NCI-H1417 treated with DMSO at 0.1 percent for 48 hours (cell line): ENCODE measurements at regions not wholly inside any gene's neighbourhood (a gene's known extent, or its start where the extent isn't known, plus 50 kb on each side); places are given as distances from the start of the nearest gene placed in this dataset.
A peak's percentile ranks its signal among the peaks of the same experiment; 100 is the strongest.

Source experiments
- DNase-seq: peaks from one replicate; lab custom pipeline; 2025; lab: John Stamatoyannopoulos, UW

DNA sequence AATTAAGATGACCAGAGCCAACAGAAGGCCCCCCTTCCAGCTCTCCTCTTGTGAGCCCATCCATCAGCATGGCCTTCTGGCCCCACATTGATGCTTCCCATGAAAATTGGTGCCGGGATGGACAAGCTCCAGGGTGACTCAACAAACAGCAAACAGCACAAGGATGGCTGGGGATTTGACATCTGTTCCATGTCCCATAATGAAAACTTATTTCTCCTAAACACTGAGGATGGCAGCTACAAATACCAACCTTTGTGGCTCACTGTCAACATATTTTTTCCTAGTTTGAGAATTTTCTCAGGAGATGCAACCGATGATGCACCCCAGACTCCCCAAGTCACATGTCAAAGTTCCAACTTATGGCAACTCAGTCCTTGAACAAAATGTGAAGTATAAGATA lies 169.6 kb upstream of the SIX2 start:
- no peak for DNase-seq

DNA sequence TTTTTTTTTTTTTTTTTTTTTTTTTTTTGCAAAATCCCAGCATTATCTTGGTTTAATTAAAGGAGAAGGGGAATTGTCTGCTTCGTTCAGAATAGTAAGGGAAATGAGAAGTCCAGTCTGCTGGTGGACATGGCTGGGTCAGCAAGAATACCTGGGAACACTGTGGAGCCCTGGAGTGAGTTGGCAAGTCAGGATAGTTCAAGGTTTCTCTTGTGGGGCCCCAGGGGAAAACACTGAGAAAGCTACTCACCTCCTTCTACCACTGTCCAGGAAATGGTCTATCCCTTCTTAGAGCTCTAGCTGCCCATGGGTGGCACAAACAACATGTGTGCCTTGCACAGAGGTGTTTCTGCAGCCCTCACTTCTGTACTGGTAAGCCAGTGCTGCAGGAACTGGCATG lies 169.1 kb upstream of the SIX2 start:
- no peak for DNase-seq

DNA sequence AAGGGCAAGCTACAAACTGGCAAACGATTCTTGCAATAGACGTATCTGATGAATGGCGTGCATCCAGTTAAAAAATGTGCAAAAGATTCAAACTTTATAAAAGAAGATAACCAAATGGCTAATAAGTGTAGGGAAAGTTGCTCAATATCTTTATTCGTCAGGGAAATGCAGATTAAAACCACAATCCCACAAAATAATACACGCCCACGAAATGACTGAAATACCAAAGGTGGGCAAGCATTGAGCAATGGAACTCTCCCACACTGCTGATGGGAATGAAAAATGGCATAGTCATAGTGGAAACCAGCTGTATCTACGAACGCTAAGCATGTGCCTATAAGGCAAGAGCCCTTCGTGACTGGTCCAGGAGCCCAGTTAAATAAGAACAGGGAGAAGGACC lies 168.6 kb upstream of the SIX2 start:
- DNase-seq, result no peak

DNA sequence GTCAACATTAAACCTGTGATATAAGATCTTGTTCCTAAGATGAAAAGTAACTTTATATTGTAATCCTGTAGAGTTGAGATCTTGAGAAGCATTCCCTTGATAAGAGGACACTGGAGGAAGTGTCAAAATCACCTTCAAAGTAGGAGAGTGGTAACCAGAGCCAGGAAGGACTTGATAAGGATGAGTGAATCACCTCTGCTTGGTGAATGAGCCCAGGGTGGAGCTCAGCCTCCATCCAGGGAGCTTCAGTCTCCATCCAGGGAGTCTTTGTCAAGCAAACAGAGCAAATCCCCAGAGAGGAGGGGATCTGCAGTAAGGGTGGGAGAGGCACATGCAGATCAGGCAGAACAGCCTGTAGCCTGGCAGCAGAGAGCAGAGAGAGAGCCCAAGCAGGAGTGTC lies 167.1 kb upstream of the SIX2 start:
- no peak for DNase-seq

DNA sequence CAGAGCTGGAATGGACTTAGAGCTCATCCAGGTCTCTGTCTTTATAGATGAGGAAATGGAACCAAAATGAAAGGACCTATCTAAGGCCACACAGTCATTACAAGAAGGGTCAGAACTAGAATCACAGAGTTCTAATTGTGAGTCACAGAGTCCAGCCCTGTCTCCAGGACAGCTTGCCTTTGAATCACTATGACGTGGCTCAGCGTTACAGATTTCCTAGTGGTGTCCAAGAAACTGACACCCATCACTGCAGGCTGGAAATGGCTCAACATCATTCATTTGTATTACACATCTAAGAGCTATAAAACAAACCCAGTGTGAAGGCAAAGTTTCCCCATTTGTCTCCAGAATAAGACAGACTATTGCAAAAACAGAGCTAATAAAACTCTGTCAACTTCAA lies 164.3 kb upstream of the SIX2 start:
- DNase-seq, result no peak

DNA sequence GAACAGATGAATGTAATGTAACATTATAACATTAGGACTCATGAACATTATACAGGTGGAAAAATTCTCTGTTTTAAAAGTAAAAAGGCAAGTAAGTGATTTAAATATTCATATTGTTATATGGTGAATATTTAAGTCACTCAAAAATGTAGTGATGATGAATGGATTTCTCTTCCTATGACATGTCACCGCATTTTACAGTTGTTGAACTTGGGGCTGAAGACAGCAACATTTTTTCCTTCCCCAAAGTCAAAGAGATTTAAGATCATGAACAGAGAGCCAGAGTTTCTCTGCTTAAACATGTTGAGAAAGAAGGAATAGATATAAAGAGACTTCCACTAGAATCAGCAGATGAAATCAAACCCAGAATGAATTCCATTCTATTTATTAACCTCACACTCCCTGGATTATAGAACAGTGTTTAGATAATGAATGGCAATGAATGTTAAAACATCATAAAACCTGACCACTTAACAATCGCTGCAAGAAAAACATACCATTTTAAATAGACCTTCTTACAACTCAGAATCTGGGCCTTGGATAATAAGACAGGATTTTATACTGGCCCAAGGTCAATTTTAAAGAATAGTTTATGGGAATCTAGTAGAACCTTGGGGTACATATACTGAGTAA lies 163.6 kb upstream of the SIX2 start:
- no peak for DNase-seq

DNA sequence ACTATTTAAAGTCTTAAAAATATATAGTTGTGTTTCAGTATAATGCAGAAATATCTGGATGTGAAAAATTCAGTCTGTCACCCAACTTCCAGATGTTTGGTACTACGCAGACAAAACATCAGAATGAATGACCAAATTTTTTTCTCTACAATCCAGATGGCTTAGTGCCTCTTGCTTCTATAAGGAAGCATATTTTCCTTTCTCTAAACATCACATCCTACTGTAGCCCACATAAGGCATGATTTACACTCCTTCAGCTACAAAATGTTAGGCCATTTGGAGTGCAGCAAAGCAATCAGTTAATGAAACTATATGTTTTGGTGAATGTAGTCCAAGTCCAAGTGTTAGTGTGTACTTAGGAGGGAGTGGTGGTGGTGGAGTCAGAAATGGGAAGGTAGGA lies 162.9 kb upstream of the SIX2 start:
- DNase-seq, result no peak

DNA sequence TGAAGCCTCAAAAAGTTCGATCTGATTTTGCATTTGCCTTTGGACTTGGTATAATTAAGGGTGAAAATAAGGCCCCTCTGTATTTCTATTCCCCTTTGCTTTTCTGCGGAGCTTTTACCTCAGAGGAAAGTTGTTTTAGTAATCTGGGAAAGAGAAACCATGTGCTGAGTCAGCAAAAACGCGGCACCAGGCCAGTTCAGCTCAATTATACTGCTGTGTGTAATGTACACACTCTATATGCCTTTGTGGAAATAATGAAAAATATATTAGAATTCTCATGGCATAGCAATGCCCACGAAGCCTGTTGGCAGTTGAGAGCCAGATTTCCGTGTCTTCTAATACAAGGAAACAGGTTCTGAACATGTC lies 161.9 kb upstream of the SIX2 start:
- DNase-seq, result no peak

DNA sequence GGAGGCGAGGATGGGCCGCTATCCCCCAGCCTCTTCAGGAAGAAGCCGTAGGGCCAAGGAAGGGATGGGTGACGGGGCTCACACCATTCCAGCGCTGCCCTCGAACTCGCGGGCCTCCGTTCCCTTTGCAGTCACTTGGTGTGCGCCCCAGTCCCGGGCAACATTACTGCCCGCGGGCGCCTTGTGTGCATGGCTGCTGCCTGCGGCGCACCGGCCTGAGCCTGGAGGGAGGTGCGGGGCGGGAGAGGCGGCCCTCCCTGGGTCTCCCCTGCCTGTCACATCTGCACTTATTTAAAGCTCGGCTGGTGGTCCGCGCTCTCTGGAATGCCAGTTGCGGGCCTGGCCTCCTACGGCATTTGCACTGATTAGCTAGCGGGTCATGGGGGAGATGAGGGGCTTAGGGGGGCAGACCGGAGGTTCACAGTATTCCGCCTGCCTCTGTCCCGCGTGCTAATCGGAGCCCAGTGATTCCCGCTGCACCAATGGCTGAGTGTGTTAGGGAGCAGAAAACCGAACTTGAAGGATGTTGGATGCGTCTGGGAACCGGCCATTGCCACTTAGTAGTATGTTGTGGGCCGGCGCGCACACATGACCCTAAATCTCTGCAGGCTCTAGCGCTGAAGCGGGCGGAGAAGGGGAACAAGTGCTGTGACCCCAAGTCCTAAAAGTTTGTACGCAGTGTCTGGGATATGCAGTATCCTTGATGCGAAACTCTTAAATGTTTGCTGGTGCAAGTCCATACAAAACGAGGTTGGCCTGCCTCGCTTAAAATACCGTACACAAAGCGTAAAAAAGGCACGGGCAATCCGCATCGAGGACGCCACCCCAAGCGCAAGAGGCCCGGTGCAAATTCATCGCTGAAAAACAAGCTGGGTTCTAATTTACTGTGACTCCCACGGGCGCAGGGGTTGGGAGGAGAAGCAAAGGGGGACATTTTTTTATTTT lies 161.2 kb upstream of the SIX2 start:
- DNase-seq, result no peak

DNA sequence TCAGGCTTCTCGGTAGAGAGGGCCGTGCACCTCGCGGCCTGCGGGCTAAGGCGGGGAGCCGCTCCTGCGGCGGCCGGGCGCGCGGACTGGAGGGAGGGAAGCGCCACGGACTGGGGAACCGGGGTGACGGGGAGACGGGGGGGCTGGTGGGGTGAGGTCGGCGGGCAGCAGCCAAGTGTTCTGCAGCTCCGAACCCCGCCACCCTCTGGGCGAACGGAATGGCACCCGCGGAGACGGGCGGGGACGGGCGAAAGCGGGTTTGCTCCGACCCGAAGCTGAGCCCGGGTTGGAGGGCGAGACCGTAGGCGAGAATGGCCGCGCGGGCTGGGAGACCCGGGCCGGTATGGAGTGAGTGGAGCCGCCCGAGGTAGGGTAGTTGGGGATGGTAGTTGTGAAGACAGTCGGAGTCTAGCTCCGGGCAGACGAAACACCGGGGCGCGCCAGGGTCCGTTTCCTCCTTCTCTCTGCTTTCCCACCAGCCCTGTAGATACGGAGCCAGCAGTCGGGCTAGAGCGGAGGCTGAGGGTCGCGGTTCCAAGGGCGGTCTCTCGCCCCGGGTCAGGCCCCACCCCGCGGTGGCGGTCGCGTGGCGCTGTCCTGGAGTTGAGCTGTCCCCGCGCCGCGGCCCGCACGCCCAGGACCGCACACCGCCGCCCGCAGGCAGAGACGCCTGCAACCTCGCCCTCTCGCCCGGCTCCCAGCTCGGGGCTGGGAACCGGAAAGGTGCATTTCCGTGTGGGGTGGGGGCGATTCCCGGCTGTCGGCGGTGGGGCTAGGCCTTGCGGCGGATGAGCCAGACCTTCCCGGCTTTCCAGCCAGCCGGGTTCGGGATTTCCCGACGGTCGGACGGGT lies 160.3 kb upstream of the SIX2 start:
- no peak for DNase-seq

DNA sequence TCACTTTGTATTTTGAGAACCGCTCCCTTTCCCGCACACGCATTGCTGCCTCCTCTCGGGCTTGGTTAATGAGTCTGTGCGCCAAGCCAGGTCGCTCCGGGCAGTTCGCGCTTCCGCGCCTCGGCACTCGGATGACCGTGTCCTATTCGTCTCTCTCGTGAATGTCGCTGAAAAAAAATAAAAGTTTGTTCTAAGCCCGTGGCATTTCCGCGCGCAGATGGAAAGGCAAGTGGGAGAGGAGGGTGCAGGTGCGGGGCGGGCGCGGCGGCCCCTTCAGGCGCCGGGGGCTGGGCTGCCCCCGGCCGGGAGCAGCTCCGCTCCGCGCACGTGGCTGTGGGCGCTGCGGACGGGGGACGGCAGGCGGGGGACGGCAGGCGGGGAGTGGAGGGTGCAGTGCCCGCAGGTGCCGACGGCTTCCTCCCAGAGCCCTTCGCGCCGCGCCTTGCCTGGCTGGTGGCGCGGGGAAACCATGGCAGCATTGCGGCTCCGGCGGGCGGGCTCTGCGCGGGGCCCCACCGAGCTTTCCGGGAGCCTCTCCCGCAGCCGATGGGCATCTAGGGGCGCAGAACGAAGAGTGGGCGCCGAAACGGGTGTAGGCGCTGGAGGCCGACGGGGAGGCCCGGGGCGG lies 159.6 kb upstream of the SIX2 start:
- peak; percentile 30 for DNase-seq

DNA sequence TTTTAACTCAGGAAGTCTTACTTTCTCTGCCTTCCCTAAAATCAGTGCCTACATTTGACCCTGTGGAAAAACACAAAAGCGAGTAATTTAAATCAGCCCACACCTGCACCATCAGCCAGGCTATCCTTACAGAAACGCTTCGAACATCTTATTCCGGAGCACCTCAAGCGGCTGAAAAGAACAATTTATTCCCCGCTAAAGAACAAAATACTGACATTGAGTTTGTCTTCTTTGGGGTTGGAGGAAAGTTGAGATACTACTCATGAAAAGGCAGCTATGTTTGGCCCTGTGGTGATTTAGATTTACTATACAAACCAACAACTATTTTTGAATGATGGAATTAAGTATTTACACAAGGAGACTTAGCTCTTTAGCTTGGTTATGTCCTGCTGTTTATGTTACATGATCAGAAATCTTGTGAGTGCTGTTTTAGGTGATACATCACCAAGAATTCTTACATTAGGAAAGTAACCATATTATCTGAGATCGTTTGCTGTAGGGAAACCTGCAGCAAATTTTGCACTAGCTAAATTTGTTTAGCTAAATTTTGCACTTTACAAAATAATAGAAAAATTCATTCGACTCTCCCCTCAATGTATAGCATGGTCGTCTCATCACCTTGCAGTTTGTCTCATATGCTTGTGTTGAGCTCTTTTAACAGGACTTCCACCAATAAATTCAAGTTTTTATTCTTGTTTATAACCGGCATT lies 158.8 kb upstream of the SIX2 start:
- DNase-seq, result no peak

DNA sequence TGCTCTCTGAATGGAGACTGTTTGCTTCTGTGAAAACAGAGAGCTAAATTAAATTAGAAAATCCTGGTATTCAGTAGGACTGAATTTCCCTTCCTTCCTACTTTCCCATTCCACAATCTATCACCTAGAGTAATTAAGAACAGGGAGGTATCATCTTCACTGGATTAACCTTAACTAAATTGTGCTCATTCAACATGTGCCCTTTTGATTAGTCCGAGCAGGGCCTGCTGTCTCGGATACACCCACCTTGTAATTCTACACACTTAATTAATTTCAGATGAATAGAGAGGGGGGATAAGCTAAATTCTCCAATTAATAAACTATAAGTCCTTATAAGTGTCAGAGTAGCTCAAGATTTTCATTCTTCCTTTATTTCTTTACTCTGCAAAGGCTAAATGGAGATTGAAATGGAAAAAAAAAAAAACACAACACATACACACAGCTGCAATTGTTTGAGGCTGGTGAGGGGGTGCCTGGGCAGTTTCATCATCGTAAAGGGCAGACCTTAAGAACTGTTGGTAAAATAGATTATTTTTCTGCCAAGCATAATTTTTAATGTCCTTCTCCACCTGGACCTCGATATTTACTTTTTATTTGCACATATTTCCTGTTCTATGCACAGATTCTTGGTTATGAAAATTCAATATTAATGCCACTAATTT lies 157.1 kb upstream of the SIX2 start:
- no peak for DNase-seq

DNA sequence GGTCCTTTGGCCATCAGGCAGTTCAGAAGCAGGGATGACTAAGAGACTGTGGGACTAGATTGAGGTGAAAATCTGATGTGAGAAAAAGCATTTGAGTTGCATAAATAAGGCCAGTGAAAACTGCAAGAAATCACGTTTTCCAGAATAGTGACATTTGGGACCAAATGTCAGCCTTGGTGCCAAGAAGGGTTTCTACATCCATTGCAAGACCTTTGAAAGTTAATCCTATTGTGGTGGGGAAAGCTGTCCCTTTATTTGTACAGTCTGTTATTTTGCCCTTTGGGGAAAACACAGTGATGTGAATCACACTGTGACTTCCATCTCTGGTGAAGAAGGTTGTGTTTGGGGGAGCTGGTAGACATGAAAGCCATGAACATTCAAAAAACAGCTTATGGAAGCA lies 153.5 kb upstream of the SIX2 start:
- DNase-seq, result no peak

DNA sequence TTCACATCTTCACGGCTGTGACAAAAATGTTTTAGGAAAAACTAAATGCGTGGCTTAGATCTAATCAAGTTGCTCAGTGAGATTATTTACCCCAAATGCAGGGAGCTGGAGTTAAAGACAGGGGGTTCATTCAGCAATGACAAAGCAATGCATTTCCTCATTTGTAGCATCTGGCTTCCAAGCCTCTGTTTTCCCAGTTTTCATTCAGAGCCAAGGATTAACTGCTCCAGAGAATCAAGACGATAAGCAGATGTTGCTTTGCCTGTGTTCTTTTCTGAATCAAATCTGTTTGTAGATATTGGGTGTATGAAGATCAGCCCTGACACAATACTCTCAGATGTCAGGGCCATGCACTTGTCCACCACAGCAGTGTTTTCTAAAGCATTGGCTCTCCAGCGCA lies 147.4 kb upstream of the SIX2 start:
- no peak for DNase-seq

DNA sequence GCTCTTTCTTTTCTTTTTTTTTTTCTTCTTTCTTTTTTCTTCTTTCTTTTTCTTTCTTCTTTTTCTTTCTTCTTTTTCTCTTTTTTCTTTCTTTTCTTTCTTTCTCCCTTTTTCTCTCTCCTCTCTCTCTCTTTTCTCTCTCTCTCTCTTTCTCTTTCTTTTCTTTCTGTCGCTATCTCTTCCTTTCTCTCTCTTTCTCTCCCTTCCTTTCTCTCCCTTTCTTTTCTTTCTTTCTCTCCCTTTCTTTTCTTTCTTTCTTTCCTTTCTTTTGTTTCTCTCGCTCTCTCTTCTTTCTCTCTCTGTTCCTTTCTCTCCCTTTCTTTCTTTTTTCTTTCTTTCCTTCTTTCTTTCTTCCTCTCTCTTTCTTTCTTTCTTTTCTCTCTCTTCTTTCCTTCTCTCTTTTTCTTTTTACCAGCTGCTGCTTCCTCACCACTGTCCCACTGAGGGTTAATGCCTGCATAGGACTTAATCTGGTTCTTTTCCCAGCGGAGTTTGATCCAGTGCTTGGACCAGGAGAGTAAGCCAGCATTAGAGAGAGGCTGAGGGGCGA lies 145.4 kb upstream of the SIX2 start:
- DNase-seq, result no peak

DNA sequence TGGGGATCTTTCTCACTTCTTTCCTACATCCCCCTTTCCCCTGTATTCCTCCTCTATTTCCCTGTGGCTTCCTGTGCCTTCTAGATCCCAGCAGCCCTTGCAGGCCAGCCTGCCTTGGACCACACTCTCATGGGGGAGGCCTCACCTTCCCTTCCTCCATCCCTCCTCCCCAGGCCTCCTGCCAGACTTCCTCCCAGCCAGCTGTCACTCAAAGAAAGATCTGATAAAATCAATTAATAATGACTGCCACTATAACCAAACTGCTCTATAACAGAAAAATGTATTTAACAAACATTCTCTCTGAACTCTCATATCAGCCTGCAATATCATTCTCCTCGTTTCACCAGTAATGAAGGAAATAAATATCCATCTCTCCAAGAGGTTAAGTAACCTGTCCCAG lies 144.9 kb upstream of the SIX2 start:
- DNase-seq, result no peak

DNA sequence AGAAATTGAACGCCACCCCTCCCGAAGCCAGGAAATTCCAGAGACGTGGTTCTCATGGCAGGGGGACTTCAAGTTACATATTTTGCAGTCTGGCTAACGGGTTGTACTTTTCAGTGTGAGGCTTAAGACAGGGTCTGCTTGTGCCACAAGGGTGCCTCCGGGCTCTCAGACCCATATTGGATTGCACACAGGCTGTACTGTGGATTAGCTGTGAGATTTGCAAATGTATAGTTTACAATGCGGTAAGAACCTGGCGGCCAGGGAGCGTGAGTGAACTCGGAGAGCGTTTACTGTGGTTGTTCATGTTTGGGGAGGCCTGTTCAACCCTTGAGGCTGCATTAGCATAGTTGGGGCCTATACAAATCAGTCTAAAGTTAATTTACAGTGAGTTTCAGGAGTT lies 143.9 kb upstream of the SIX2 start:
- no peak for DNase-seq

DNA sequence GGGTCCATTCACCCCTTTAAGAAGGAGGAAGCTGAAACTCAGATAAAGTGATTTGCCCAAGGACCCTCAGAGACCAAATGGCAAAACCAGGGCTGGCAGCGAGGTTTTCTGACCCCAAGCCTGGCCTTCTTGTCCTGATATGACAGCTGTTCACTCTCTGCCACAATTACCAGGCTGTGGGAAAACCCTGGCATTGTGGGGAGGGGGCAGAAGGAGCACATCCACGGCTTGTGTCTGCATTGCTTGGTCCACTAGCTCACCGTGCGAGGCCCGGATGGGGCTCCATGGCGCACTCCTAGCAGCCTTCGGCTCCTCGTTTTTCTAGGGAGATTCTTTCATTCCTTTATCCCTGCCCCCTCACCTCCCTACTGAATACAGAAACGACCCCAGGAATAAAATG lies 143.4 kb upstream of the SIX2 start:
- no peak for DNase-seq

DNA sequence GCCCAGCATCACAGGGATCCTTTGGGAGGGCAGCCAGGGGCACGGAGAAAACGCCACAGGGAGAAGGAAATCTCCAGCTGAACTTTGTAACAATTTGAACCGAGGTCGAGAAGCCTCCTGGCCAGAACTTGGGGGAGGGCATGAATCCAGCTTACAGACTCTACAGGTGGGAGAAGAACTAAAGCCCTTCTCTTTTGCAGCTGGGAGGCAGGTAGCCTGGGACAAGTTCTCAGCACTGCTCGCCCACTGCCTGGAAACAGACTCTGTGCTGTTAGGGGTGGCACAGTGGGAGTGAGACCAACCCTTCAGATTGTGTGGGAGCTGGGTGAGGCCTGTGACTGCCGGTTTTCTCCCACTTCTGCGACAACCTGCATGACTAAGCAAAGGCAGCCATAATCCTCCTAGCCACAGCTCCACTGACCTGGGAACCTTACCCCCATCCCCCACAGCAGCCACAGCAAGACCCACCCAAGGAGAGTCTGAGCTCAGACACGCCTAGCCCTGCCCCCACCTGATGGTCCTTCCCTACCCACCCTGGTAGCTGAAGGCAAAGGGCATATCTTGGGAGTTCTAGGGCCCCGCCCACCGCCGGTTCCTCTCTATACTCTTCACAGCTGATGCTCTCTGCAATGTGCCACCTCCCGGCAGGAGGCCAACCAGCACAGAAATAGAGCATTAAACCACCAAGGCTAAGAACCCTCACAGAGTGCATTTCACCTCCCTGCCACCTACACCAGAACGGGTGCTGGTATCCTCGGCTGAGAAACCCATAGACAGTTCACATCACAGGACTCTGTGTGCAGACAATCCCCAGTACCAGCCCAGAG lies 136.0 kb upstream of the SIX2 start:
- DNase-seq, result no peak
